ENCODE measurements at regions not wholly inside any gene's neighbourhood (a gene's known extent, or its start where the extent isn't known, plus 50 kb on each side); places are given as distances from the start of the nearest gene placed in this dataset.

DNA sequence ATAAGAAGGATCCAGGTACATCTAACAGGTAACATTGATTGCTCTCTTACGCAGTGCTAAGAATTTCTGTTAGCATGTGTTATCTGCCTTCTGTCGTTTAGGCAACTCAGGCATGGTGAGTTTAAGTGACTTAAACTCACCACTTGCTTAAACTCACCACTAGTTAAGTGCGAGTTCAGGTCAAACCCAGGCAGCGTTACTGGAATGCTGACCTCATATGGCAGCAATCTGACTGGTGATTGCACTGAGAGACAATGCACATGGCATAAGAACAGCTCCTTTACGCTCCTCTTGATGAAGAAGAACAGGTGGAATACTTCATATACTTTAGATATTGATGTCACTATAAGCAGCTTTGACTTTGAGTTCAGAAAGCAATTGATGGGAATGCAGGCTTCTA lies 954.1 kb downstream of the SOCS6 start:
- no peak overlapping the region for H3K4me3 Mint-ChIP-seq (ENCODE audit: unreplicated experiment)
- no peaks in the 10 kb centered on the region for H3K36me3 Mint-ChIP-seq (ENCODE audit: low read depth, unreplicated experiment)
- no peaks in the 10 kb centered on the region for H3K4me1 Mint-ChIP-seq (ENCODE audit: unreplicated experiment)

GRCh38 chr18:71238974-71239624 lies 950.3 kb downstream of the SOCS6 start:
- Mint-ChIP-seq H3K27me3 (ENCODE audit: unreplicated experiment) (no peaks in the 10 kb centered on the region), H3K27ac (ENCODE audit: unreplicated experiment) (no peak overlapping the region), H3K36me3 (ENCODE audit: low read depth, unreplicated experiment) (no peaks in the 10 kb centered on the region), H3K4me1 (ENCODE audit: unreplicated experiment) (no peaks in the 10 kb centered on the region), H3K4me3 (ENCODE audit: unreplicated experiment) (no peak overlapping the region), H3K9me3 (ENCODE audit: unreplicated experiment) (peaks cover 30% of the 10 kb centered on the region)
- no peak for DNase-seq (ENCODE audit: low spot score)
- TF ChIP-seq, protein P1, sequence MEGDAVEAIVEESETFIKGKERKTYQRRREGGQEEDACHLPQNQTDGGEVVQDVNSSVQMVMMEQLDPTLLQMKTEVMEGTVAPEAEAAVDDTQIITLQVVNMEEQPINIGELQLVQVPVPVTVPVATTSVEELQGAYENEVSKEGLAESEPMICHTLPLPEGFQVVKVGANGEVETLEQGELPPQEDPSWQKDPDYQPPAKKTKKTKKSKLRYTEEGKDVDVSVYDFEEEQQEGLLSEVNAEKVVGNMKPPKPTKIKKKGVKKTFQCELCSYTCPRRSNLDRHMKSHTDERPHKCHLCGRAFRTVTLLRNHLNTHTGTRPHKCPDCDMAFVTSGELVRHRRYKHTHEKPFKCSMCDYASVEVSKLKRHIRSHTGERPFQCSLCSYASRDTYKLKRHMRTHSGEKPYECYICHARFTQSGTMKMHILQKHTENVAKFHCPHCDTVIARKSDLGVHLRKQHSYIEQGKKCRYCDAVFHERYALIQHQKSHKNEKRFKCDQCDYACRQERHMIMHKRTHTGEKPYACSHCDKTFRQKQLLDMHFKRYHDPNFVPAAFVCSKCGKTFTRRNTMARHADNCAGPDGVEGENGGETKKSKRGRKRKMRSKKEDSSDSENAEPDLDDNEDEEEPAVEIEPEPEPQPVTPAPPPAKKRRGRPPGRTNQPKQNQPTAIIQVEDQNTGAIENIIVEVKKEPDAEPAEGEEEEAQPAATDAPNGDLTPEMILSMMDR (IDR thresholded peaks at IDR 0.05; ENCODE audit: unreplicated experiment), result no peak

More for the DNA sequence above, 954.1 kb downstream of the SOCS6 start:
- no peaks in the 10 kb centered on the region for H3K27me3 Mint-ChIP-seq (ENCODE audit: unreplicated experiment)
- no peak for DNase-seq (ENCODE audit: low spot score)
- TF ChIP-seq, protein P1 (IDR thresholded peaks at IDR 0.05; ENCODE audit: unreplicated experiment), result no peak
- no peak overlapping the region for H3K27ac Mint-ChIP-seq (ENCODE audit: unreplicated experiment)
- peaks cover 15% of the 10 kb centered on the region for H3K9me3 Mint-ChIP-seq (ENCODE audit: unreplicated experiment)

DNA sequence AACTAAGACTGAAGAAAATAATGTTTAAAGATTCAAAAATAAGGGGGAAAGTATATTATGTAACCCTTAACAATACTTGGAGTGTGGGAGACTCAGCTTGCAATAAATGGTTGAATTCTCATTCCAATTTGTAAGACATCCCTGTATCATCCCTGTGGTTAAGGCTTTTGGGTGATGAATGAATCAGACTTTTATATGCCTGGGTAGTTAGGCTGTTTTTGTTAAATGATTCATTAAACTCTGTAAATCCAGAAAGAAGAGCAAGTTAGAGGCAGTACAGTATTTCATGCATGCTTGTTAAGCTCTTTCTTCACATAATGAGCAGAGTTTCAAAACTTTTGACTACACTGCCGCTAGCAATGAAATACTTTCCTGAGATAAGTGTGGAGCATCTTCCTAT lies 948.8 kb downstream of the SOCS6 start:
- Mint-ChIP-seq H3K27me3 (ENCODE audit: unreplicated experiment) (no peaks in the 10 kb centered on the region), H3K9me3 (ENCODE audit: unreplicated experiment) (peaks cover 30% of the 10 kb centered on the region), H3K36me3 (ENCODE audit: low read depth, unreplicated experiment) (no peaks in the 10 kb centered on the region), H3K4me3 (ENCODE audit: unreplicated experiment) (no peak overlapping the region), H3K4me1 (ENCODE audit: unreplicated experiment) (no peaks in the 10 kb centered on the region), H3K27ac (ENCODE audit: unreplicated experiment) (no peak overlapping the region)
- no peak for DNase-seq (ENCODE audit: low spot score)
- TF ChIP-seq, protein P1 (IDR thresholded peaks at IDR 0.05; ENCODE audit: unreplicated experiment), result no peak

DNA sequence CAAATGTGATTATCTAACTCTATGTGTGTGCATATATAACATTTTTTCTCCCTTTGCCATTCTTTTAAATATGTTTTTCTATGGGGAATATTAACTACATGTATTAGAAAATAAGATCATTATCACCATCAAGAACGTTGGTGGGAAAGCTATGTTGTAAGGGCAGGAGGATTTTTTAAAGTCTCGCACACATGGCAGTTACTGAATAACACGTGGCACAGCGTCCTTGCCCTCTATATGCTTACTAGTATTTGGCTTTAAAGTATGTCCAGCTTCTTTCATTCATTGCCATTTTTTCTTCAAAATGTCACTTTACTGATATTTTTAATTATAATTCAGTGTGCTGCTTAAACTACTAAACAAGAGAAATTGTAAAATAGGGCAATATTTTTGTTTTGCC lies 944.3 kb downstream of the SOCS6 start:
- Mint-ChIP-seq H3K4me3 (ENCODE audit: unreplicated experiment) (no peak overlapping the region), H3K9me3 (ENCODE audit: unreplicated experiment) (peaks cover 15% of the 10 kb centered on the region), H3K27me3 (ENCODE audit: unreplicated experiment) (no peaks in the 10 kb centered on the region), H3K36me3 (ENCODE audit: low read depth, unreplicated experiment) (no peaks in the 10 kb centered on the region), H3K27ac (ENCODE audit: unreplicated experiment) (no peak overlapping the region), H3K4me1 (ENCODE audit: unreplicated experiment) (no peaks in the 10 kb centered on the region)
- TF ChIP-seq, protein P1 (IDR thresholded peaks at IDR 0.05; ENCODE audit: unreplicated experiment), result no peak
- DNase-seq (ENCODE audit: low spot score), result no peak

- H3K27ac Mint-ChIP-seq (ENCODE audit: unreplicated experiment), result no peak overlapping the region
- no peak for DNase-seq (ENCODE audit: low spot score)
- TF ChIP-seq, protein P1 (IDR thresholded peaks at IDR 0.05; ENCODE audit: unreplicated experiment), result no peak
- no peaks in the 10 kb centered on the region for H3K27me3 Mint-ChIP-seq (ENCODE audit: unreplicated experiment)
- no peaks in the 10 kb centered on the region for H3K36me3 Mint-ChIP-seq (ENCODE audit: low read depth, unreplicated experiment)
- no peak overlapping the region for H3K4me3 Mint-ChIP-seq (ENCODE audit: unreplicated experiment)
- peaks cover 10% of the 10 kb centered on the region for H3K9me3 Mint-ChIP-seq (ENCODE audit: unreplicated experiment)
- H3K4me1 Mint-ChIP-seq (ENCODE audit: unreplicated experiment), result no peaks in the 10 kb centered on the region
These were observed 934.6 kb downstream of the SOCS6 start for GRCh38 chr18:71223486-71223885.

All from endothelial cell (in vitro differentiated cells).